Spleen (tissue), 11 donors: ENCODE measurements at regions not wholly inside any gene's neighbourhood (a gene's known extent, or its start where the extent isn't known, plus 50 kb on each side); places are given as distances from the start of the nearest gene placed in this dataset.
"Not testable (repeated sequence)": the region's sequence is repeated elsewhere in the genome, so short reads cannot be mapped to it uniquely, and the experiment has no call there.

Experiments
- DNase-seq: peaks from one replicate; pipeline ENCODE4 v3.0.0-alpha.2; 2020
- H3K27ac ChIP-seq, 8 donors: fragments of 200-600 bp; sonication (generic) in 7 of 8; 1 replicate in 4 of 8; 2 replicates in 4 of 8; pipeline versions ENCODE4 v1.5.0 to v1.8.0; 2016 to 2021; ENCODE audit warnings: inconsistent platforms in 4 of 8, mild to moderate bottlenecking in 4 of 8, moderate library complexity in 1 of 8
- H3K27me3 ChIP-seq, 7 donors: fragments of 200-600 bp; sonication (generic) in 6 of 7; replicated peaks in 1 of 7; 1 replicate in 4 of 7; 2 replicates in 3 of 7; pipeline versions ENCODE4 v1.5.0 to v1.8.0; 2016 to 2021; ENCODE audit warnings: inconsistent platforms in 3 of 7, mild to moderate bottlenecking in 1 of 7
- H3K36me3 ChIP-seq, 6 donors: fragments of 200-600 bp; sonication (generic) in 5 of 6; 1 replicate in 4 of 6; 2 replicates in 2 of 6; pipeline versions ENCODE4 v1.5.0 to v1.8.0; 2016 to 2021; ENCODE audit warnings: inconsistent platforms in 2 of 6
- H3K4me1 ChIP-seq, 6 donors: fragments of 200-600 bp; sonication (generic) in 5 of 6; 1 replicate in 3 of 6; 2 replicates in 3 of 6; pipeline versions ENCODE4 v1.5.0 to v1.8.0; 2016 to 2021; ENCODE audit warnings: inconsistent platforms in 3 of 6
- H3K4me3 ChIP-seq, 8 donors: fragments of 200-600 bp; sonication (generic) in 7 of 8; 1 replicate in 4 of 8; 2 replicates in 4 of 8; pipeline versions ENCODE4 v1.5.0 to v1.8.0; 2016 to 2021; ENCODE audit warnings: inconsistent platforms in 4 of 8, mild to moderate bottlenecking in 4 of 8, moderate library complexity in 2 of 8
- H3K9me3 ChIP-seq, 8 donors: fragments of 200-600 bp; sonication (generic) in 7 of 8; 1 replicate in 4 of 8; 2 replicates in 4 of 8; pipeline versions ENCODE4 v1.5.0 to v1.8.0; 2016 to 2021; ENCODE audit warnings: inconsistent platforms in 4 of 8
- POLR2A ChIP-seq, 3 donors: fragments of 450-650 bp; IDR thresholded peaks; one replicate each; pipeline ENCODE4 v1.5.1; 2017; ENCODE audit warnings: antibody characterized with exemption in 3 of 3, mild to moderate bottlenecking in 1 of 3
- POLR2AphosphoS5 ChIP-seq, 3 donors: sonication (generic); formaldehyde crosslinking; IDR thresholded peaks; one replicate each; pipeline ENCODE4 v1.5.1; 2017; ENCODE audit warnings: antibody characterized with exemption in 3 of 3
- WGBS, 5 donors: extraction: QIAGEN DNeasy Blood & Tissue Kit in 3 of 5; methylation state at CpG; one replicate each; pipeline versions ENCODE4 v1.1.5 to v1.1.7; 2013 to 2018; 5-methylcytosine and 5-hydroxymethylcytosine counted together
- intact Hi-C: fragments of 100-400 bp; cut with DNase I; formaldehyde crosslinking; loops from one replicate; pipeline ENCODE4 v1.15.0; 2023; ENCODE audit warnings: low total_unique reads
- TF ChIP-seq, protein P1 (sequence below), 11 experiments: fragments of 200-600 bp in 7 of 11; fragments of 450-650 bp in 4 of 11; sonication (generic) in 4 of 11; IDR thresholded peaks in 8 of 11; conservative IDR thresholded peaks in 3 of 11; 1 replicate in 7 of 11; 2 replicates in 4 of 11; pipeline versions ENCODE4 v1.4.0 to v1.8.0; 2016 to 2021; ENCODE audit warnings: antibody characterized with exemption in 11 of 11, inconsistent platforms in 4 of 11, mild to moderate bottlenecking in 1 of 11
- donor health status: healthy with polysubstance abuse.
- donor health status: DM: no; HTN: no; CAD: no; lungs with moderate emphysema.
- donor health status: DM: no; HTN: no; CAD: no.
- donor health status: Bipolar disorder and iron deficiency.
- donor health status: healthy.
- donor health status: DM: no; HTN: no; CAD: no.
- donor health status: DM: yes; HTN: yes; CAD: no.

DNA sequence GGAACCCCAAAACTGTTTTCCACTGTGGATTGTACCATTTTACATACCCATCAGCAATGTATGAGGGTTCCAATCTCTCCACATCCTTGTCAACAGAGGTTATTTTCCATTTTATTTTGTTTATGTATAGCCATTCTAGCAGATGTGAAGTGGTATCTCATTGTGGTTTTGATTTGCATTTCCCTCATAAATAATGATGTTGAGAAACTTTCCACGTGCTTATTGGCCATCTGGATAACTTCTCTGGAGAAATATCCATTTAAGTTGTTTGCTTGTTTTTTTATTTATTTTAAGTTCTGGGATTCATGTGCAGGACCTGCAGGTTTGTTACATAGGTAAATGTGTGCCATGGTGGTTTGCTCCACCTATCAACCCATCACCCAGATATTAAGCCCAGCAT is 280.2 kb upstream of the USP25 start:
- WGBS, 5 donors, result 46 to 87% (median 60%) methylated on average over 1 of the region's 1 CpG
- peaks cover 0 to 22% (median 11%) of the 10 kb centered on the region in 6 donors for H3K4me1 ChIP-seq
- TF ChIP-seq POLR2A (IDR thresholded peaks at IDR 0.05), result no peak
- TF ChIP-seq POLR2AphosphoS5 (IDR thresholded peaks at IDR 0.05), result no peak
- TF ChIP-seq, protein P1, sequence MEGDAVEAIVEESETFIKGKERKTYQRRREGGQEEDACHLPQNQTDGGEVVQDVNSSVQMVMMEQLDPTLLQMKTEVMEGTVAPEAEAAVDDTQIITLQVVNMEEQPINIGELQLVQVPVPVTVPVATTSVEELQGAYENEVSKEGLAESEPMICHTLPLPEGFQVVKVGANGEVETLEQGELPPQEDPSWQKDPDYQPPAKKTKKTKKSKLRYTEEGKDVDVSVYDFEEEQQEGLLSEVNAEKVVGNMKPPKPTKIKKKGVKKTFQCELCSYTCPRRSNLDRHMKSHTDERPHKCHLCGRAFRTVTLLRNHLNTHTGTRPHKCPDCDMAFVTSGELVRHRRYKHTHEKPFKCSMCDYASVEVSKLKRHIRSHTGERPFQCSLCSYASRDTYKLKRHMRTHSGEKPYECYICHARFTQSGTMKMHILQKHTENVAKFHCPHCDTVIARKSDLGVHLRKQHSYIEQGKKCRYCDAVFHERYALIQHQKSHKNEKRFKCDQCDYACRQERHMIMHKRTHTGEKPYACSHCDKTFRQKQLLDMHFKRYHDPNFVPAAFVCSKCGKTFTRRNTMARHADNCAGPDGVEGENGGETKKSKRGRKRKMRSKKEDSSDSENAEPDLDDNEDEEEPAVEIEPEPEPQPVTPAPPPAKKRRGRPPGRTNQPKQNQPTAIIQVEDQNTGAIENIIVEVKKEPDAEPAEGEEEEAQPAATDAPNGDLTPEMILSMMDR (IDR thresholded peaks at IDR 0.05 in 8 of 11, conservative IDR thresholded peaks at IDR 0.05 in 3 of 11), result no peak
- intact Hi-C loops, result no loop called here
- no peak overlapping the region for H3K4me3 ChIP-seq
- peaks cover 0 to 29% (median 12%) of the 10 kb centered on the region in 8 donors for H3K9me3 ChIP-seq
- no peaks in the 10 kb centered on the region for H3K36me3 ChIP-seq
- DNase-seq, result no peak
- H3K27ac ChIP-seq, result no peak overlapping the region
- H3K27me3 ChIP-seq, result no peaks in the 10 kb centered on the region

DNA sequence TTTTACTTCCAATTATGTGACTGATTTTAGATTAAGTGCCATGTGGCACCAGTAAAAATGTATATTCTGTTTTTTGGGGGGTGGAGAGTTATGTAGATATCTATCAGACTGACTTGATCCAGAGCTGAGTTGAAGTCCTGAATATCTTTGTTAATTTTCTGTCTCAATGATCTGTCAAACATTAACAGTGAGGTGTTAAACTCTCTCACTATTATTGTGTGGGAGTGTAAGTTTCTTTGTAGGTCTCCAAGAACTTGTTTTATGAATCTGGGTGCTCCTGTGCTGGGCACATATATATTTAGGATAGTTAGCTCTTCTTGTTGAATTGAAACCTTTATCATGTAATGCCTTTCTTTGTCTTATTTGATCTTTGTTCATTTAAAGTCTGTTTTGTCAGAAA is 276.5 kb upstream of the USP25 start:
- intact Hi-C loops, result no loop called here
- Histone ChIP-seq H3K27ac (no peak overlapping the region), H3K27me3 (no peaks in the 10 kb centered on the region), H3K36me3 (no peaks in the 10 kb centered on the region), H3K4me3 (no peak overlapping the region), H3K9me3 (peaks cover 0 to 25% (median 11%) of the 10 kb centered on the region in 8 donors), H3K4me1 (no peaks in the 10 kb centered on the region)
- no peak for TF ChIP-seq POLR2AphosphoS5 (IDR thresholded peaks at IDR 0.05)
- TF ChIP-seq, protein P1 (IDR thresholded peaks at IDR 0.05 in 8 of 11, conservative IDR thresholded peaks at IDR 0.05 in 3 of 11), result no peak
- no peak for TF ChIP-seq POLR2A (IDR thresholded peaks at IDR 0.05)
- DNase-seq, result no peak

DNA sequence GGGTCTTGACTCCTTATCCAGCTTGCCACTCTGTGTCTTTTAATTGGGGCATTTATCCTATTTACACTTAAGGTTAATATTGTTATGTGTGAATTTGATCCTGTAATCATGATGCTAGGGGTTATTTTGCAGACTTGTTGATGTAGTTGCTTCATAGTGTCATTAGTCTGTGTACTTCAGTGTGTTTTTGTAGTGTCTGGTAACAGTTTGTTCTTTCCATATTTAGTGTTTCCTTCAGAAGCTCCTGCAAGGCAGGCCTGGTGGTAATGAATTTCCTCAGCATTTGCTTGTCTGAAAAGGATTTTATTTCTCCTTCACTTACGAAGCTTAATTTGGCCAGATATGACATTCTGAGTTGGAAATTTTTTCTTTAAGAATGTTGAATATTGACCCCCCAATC is 276.0 kb upstream of the USP25 start:
- H3K36me3 ChIP-seq, H3K27me3 ChIP-seq, H3K27ac ChIP-seq, H3K4me3 ChIP-seq, intact Hi-C loops, H3K4me1 ChIP-seq, DNase-seq: not testable (repeated sequence)
- WGBS, 5 donors, result 83 to 95% (median 91%) methylated on average over 1 of the region's 1 CpG
- peaks cover 0 to 20% (median 5%) of the 10 kb centered on the region in 8 donors for H3K9me3 ChIP-seq

DNA sequence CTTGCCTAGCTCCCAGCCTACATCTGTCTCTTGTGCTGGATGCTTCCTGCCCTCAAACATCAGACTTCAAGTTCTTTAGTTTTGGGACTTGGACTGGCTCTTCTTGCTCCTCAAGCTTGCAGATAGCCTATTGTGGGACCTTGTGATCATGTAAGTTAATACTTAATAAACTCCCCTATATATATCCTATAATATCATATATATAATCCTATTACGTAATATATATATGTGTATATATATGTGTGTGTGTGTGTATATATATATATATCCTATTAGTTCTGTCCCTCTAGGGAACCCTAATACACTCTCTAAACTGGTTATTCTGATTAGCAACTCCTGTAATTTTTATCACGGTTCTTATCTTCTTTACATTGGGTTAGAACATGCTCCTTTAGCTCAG is 274.9 kb upstream of the USP25 start:
- H3K36me3 ChIP-seq, H3K27ac ChIP-seq, H3K27me3 ChIP-seq, H3K4me3 ChIP-seq, DNase-seq, H3K9me3 ChIP-seq, intact Hi-C loops, H3K4me1 ChIP-seq: not testable (repeated sequence)
- 93 to 98% (median 98%) methylated on average over 2 of the region's 2 CpGs for WGBS, 5 donors

DNA sequence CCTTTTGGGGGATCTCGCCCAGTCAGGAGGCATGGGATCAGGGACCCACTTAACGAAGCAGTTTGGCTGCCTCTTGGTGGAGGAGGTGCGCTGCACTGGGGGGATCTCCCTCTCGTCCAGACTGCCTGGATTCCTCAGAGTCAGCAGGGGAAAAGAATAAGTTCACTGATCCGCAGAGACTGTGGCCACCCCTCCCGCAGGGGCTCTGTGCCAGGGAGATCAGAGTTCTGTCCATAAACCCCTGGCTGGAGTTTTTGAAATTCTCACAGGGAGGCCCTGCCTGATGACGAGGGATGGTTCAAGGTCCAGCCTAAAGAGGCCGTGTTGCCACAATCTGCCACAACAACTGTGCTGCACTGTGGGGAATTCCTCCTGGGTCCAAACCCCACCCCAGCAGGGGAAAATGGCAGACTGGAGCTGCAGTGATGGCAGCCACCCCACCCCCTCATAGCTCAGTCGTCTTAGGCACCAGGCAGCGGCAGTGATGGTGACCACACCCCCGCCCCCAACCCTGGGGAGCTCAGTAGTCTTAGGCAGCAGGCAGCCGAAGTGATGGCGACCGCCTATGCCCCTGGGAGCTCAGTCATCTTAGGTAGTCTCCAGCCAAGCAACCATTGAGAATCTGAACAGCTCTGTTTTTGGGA is 273.8 kb upstream of the USP25 start:
- Histone ChIP-seq H3K27ac (no peak overlapping the region), H3K4me3 (no peak overlapping the region), H3K4me1 (no peaks in the 10 kb centered on the region), H3K27me3 (no peaks in the 10 kb centered on the region), H3K9me3 (peaks cover 0 to 5% (median 0%) of the 10 kb centered on the region in 8 donors), H3K36me3 (no peaks in the 10 kb centered on the region)
- DNase-seq, result peak; percentile 62
- intact Hi-C loops, result no loop called here
- TF ChIP-seq POLR2AphosphoS5 (IDR thresholded peaks at IDR 0.05) (no peak), POLR2A (IDR thresholded peaks at IDR 0.05) (no peak)
- TF ChIP-seq, protein P1 (IDR thresholded peaks at IDR 0.05 in 8 of 11, conservative IDR thresholded peaks at IDR 0.05 in 3 of 11), result no peak
- WGBS, 5 donors, result 93 to 97% (median 94%) methylated on average over 5 to 14 of the region's 14 CpGs
